ENCODE measurements at regions not wholly inside any gene's neighbourhood (a gene's known extent, or its start where the extent isn't known, plus 50 kb on each side); places are given as distances from the start of the nearest gene placed in this dataset.

DNA sequence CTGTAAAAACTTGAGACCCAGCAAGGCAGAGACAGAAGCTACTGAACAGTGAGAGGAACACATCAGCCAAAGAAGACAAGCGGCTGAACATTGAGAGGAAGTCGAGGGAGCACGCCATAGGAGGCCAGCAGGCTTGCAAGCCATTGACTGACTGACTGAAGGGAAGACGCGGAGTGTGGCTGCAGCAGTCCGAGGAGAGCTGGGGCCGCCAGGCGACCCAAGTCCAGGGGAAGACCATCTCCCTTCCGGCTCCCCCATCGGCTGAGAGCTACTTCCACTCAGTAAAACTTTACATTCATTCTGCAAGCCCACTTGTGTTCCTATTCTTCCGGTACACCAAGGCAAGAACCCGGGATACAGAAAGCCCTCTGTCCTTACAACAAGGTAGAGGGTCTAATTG lies 167.3 kb upstream of the MBL2 start:
- no peak for DNase-seq

DNA sequence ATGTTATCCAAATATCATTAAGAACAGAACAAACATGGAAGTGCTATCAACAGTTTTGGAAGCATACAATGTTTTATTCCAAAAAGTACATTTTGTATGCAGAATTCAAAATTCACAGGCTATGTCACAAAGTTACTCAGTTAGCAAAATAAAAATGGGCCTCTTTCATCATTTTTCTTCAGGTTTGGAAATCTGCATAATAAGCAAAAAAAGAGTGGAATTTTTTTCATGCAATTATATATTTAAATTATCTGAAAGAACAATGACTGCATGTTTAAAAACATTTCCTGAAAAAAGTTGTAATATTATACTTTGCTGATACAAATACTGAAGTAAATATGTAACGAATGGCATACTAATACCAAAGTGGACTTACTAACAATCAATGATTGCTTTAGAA lies 161.2 kb upstream of the MBL2 start:
- no peak for DNase-seq

DNA sequence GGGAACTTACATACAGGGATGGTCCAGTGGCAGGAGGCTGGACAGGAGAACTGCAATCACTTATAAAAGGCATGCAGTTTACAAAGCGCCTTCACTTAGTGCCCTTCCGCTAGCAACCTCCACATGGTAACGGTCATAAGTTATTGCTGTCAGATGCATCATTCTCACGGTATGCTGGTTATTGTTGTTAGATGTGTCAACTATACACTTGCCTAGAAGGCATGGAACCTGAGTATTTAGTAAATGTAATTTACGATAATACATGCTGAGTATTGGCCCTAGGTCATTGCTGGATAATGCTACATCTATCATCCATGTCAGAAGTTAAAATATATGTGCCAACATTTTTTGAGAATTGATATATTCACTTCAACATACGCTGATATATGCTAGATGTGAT lies 155.1 kb upstream of the MBL2 start:
- DNase-seq, result no peak

DNA sequence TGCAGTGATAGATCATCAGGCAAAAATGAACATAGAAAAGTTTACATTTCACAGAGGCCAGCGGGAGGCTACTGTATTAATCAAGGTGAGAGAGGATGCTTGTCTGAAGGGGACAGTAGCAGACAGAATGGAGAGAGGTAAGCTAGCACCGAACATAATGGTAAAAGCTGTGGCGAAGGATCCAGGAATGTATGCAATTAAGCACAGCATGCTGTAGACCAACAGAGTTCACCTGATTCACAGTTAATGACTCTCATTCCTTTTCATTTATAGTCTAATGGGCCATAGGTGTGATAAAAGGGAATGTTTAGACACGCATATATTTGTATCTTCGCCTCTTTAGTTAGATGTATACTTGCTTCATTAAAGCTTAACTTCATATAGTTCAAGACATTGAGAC lies 150.9 kb upstream of the MBL2 start:
- DNase-seq, result no peak

DNA sequence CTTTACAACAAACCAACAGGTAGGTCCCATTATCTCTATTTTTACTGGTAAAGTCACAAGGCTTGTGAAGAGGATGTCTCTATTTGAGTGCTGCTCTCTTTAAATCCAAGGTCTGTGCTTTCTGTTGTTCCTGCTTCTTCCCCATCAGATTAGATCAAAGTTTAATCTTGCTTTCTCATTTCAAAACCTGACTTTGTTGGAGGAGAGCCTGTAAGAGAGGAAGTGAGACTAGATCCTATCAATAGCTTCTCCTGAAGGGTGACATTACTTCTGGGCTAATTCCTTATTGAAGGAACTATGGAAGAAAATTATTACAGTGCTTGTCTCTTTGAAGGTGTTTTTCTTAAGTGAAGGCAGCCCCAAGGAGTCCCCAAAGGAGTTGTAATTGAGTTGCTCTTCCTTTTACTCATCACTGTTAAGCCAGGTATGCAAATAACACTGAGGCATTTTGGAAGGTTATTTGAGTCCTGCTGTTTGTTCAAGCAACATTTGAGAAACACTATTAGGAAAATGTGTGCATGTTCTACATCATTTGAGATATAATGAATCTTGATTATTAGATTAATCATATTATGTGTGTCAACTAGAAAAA lies 146.2 kb upstream of the MBL2 start:
- no peak for DNase-seq

DNA sequence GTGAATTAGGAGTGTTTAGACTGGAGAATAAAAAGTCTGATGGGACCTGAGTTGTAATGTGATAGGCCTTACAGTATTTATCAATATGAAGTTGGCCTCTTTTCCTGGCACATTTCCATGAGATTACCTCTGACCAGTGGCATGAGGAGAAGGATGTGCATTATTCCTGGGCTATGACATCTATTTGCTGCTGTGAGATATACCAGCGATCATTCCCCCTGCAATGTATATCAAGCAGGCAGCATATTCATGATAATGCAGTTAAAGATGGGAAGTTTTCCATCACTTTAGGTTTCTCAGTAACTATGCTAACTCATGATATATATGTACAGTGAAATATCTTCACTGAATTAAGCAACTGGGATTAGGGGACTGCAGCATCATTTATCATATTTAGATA lies 142.8 kb upstream of the MBL2 start:
- no peak for DNase-seq

DNA sequence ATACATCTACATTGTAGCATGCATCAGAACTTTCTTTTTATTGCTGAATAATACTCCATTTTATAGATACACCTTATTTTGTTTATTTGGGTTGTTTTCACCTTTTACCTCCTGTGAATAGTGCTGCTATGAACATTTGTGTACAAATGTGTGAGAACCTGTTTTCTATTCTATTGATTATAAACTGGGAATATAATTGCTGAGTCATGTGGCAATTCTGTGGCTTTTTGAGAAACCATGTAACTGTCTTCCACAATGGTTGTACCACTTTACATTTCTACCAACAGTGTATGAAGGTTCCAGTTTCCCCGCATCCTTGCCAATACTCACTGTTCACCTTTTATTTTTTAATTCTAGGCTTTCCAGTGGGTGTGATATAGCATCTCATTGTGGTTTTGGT lies 138.6 kb upstream of the MBL2 start:
- no peak for DNase-seq

DNA sequence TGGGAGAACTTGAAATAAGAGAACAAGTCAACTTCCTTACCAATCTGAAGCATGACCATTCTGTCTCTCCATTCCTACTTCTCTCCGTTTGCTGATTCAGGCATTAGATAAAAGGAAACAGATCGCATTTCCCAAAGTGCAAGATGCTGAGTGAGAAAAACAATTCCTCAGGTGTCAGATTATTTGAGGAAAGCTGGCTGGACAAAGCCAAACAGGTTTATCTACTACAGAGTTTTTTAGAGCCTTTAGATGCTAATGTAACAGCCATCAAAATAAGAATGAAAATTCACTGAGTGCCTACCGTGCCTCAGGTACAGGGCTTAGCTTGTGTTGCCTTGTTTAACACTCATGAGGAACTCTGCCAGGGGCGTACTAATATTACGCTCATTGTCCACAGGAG lies 135.9 kb upstream of the MBL2 start:
- DNase-seq, result no peak

DNA sequence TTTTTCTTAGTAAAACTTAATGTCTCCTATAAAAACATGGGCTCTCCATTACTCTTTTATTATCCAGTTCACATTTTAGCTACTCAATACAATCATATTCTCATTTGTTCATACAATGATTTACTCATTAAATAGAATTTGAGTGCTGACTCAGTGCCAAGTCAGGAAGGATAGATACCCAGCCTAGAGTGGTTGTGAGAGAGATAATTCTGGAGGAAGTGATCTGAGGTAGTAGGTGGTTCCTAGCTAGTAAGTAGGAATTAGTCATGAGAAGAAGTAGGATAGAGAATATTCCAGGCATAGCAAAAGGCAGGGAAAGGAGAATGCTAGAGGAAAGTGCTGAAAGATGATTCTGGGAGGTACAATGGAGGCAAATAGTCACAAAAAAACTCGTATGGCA lies 133.5 kb upstream of the MBL2 start:
- DNase-seq, result no peak

DNA sequence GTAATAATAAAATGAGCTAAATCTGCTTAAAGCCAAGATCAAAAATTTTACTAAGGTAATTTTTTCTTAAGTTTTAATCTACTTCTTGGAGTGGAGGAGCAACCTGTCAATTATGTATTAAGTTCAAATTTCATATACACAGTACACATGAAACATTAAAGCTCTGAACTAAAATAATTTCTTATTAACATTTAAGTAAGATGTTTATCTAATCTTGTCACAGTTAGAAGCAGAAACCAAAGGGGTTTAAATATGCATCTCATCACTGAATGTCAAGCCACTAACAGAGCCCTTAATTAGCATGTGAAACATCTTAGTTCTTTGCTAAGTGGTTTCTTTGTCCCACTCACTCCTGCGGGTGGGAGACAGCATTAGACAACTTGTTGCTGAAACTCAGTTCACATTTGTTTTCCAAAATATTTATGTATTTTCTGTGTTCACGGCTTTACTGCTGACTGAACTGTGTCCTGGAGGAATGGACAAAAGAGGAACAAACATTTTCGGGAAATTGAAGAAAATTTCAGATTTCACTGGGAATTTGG lies 130.9 kb upstream of the MBL2 start:
- no peak for DNase-seq

DNA sequence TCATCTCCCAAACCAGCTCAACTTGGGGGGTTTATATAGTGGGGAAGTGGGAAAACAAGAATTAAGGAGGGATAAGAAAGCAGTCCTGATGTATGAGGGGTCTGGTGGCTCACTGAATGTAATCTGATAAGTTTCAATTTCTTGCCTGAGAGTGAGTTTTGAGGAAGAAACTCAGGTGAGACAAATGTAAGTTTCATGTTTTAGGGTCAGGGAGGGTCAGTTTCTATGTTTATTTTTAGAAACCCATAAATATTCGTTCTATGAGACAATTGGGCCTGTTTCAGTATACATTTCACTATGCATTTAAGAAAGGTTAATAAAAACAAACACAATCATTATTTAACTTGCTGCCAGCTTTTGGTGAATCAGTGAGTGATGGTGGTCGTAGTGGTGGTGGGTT lies 128.0 kb upstream of the MBL2 start:
- no peak for DNase-seq

DNA sequence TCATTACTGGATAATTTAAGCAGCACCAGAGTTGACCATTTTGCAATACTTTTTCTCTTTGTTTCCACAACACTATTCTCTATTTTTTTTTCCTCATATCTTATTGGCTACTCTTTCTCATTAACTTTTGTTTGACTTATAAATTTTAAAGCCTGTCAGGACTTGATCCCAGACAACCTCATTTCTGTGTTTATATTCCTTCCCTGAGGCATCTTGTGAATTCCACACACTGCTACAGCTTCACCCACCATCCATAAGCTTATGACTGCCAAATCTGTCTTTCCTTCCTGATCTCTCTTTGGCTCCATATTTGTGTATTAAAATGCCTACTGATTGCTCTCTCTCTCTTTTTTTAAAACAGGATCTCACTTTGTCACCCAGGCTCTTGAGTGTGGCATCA lies 124.6 kb upstream of the MBL2 start:
- DNase-seq, result no peak

DNA sequence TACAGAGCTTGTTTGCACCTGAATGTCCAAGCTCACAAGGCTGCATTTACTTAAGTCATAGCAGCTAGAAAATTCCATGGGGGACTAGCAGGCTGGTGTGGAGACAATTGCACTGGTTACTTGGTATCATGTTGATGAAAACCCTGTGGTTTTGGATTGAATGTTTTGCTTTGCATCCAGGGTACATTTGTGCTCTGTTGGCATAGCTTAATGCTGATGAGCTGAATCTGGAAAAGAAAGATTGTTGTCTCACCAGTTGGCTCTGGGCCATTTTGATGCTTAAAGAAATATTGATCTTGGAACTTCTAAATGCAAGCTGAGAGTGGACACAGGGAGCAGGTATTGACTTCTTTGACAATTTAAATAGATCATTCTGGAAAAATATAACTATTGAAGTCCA lies 122.5 kb upstream of the MBL2 start:
- no peak for DNase-seq

DNA sequence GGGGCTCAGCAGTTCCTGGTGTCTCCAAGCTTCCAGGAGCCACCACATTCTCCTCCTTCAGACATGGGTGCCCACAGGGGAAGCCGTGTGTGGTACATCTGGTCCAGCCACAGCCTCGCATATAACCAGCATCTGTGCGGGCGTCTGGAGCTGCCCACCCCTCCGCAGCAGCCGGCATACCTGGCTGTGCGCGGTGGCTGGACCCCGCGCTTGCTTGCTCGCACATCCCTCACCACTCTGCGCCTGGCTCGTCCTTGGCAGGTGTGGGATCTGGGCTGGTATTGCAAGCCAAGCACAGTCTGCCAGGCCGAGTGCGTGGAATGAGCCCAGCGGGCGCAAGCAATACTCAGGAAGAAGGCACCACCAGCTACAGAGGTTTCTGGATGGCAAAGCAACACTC lies 117.7 kb upstream of the MBL2 start:
- DNase-seq, result no peak

DNA sequence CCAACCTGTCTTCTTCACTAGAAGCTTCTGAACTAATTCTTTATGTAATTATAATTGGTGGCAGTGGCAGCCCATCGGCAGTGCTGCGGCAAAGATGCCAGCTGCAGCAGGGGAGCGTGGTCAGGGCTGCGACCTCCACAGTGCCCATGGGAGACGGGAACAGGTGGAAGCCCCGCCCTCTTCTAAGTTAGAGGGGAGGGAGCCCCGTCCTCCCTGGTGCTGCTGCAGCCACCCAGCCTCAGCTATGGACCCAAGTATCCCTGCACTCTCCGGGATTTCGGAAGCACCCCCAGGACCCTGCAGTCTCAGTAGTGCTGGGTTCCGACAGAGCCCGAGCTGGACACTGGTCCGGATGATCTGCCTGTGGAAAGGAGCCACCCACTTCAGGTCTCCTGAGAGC lies 117.0 kb upstream of the MBL2 start:
- DNase-seq, result no peak

DNA sequence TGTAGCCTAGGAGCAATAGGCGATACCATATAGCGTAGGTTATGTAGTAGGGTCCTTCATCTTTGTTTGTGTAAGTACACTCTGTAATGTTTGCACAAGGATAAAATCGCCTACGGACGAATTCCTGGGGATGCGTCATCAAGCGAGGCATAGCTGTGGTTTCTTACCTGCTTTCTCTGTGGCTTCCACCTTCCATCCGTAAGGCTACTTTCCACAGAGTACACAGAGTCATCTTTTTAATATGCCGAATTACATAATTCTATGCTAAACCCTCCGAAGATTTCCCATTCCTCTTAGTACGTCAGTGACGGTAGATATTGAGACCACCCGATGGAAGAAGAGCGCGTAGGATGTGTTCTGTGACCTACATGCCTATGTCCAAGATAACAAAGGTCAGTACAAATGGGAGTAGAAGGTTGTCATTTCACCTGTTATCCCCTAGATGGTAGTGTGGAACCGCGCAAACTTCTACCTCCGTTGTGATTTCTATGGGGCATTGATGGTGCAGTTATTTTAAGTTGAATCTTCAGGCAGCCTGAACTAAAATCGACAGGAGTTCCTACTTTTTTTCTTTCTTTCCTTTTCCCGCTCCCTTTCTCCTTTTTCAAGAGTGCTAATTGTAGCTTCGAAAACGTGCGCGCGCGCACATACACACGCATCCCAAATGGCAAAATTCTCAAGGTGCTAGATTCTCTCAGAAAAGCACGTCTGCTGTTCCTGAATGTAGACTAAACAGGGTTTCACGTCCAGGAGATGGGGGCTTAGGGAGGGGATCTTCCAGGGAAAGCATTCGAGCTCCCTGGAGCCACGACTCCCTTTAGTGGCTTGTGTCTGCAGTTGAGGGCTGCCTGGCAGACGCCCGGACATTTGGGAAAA lies 111.7 kb upstream of the MBL2 start:
- peak; percentile 87 to 89 for DNase-seq

DNA sequence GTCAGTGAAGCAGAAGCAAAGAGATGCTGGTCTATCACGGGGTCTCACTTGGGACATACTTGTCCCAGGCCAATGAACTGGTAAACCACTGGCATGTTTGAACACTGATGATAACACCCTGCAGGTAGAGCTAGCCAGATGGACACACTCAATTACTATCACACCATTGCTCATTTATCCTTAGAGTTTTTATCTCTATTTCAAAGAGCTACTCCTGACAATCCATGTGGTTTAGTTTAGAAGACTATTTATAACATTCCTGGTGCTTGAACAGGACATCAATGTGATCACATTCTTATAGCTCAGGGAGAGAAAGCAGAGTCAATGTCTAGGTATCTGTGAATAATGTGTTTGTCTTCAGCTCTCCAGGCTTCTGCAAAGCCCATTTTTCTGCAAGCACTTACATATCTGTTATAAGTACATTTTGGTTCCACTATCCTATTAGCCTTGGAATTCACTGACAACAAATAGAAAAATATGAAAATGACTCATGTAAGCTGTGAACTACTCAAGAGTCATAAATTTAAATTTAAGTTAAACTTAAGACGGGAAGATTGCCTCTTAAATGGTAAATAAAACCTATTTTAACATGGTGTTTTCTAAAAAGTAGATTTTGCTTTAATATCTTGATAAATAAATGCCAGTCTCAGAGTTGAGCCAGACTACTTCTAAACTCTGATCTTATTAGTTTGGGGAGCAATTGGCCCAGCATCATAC lies 106.7 kb upstream of the MBL2 start:
- no peak for DNase-seq

DNA sequence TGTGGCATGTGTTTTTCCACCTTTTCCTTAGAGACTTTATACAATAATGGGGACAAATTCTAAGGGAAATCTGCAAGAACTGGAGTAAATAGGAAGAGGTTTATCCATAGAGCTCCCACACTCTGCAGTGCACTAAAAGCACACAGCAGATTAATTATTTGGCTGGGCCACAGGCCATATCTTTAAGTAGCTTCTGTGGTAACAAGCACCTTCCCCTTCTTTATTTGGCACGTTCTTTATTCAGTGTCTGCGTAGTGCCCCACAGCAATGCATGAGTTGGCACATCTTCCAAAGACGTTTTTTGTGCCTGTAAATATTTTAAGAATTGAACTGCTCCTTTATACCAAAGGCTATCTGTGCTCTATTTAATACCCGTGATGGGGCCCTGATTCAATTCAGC lies 104.9 kb upstream of the MBL2 start:
- DNase-seq, result no peak

DNA sequence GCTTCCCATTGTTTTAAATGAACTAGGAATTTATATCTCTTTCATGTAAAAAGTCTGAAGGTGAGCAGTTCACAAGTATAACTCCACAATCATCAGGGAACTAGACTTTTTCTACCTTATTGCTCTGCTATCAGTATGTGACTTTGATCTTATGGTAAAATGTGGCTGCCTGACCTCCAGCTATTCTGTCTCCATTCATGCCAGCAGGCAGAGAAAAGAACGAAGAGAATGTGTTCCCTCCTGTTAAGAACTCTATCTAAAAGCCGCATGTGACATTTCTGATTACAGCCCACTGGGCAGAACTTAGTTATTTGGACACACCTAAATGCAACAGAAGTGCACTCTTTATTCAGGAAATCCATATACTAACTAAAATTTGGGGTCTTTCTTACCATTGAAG lies 102.8 kb upstream of the MBL2 start:
- no peak for DNase-seq

DNA sequence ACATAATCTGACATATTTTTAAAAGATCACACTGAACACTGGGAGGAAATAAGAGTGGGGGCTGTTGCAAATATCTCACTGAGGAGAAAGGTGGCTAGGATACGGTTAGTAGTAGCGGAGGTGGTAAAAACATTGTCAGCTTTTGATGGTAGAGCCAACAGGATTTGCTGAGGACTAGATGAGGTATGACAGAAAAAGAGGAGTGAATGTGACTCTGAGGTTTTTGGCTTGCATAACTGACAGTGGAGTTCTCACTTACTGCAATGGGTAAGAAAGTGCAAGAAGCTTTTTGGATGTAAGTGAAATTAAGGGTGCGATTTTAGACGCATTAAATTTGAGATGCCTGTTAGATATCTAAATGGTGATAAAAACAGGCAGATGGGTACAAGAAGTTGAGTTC lies 102.0 kb upstream of the MBL2 start:
- DNase-seq, result no peak

DNA sequence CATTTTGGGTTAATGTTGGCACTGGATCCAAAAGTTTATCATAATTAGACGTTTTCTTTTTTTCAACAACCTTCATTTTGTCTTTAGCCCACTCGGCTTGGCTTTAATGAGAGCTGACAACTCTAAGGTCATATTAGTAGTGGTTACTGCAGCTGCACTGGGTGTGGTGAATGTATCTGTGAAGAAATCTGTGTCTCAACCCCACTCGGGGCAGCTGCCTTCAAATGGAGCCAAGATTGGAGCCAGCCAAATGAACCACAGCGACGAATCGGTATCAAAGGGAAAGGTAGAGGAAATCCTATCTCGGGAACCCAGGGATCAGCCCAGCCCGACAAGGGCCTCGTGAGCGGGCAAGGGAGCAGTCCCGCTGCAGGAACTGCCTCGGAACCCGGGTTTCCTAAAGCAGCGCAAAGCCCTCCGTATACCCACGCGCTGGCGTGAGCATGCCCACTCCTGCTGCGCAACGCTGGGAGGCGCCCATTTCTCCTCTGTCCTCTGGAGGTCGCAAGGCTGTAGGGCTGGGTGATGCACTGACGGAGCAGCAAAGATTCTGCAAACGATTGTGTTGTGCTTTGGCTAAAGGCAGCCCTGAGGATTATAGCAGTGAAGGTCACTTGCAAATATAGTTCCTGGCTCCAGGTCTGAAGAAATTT lies 98.7 kb upstream of the MBL2 start:
- no peak for DNase-seq

DNA sequence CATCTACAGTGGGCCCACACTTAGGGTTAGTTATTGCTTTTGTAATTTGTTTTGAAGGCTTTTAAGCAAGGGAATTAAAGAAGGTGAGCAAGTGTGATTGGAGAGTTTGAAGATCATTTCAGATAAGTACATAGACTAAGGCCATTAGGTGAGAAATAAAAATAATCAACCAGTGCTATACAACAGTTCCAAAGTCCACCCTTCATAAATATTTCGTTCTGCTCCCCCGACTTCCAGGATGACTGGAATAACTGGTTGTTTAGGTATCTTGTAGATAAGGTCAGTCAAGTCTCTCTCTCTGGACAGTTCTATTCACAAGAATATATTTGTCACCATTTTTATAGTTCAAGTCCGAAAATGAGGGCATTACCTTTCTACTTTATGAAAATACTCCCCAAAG lies 98.0 kb upstream of the MBL2 start:
- no peak for DNase-seq

DNA sequence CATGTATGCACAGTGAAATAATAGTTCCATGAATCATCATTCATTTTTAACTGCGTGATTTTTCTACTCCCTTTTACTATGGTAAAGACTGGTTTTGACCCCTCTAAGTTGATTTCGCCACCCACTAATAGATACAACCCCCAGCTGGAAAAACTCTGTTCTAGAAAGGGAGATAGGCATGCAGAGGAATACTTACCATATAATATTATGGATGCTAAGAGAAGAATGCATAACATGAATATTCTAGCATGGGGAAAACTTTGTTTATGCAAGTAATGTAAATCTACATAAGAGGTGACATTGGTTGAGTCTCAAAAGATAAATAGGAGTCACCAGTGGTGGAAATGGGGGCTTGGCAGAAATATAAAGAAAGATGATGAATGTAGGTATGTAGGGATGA lies 97.3 kb upstream of the MBL2 start:
- DNase-seq, result no peak

DNA sequence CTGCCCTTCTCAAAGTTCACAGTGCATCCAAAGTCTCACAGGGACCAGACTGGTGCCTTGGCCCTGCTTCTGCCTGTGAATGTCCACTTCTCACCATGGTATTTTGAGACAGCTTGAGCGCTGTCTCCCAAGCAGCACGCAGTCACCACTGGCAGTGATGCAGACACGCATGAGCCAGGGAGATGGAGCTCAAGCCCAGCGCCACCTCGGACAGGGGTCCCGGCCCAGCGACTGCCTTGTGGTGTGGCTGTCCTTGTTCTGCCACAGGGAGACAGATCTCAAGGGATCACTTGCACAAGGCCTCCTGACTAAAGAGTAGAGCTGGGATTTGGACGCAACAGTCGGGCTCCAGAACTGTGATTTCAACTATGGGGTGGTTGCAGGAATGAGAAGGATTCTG lies 92.6 kb upstream of the MBL2 start:
- no peak for DNase-seq

Data from Kasumi-1 (cell line).